SJSA1 (cell line): ENCODE measurements at regions not wholly inside any gene's neighbourhood (a gene's known extent, or its start where the extent isn't known, plus 50 kb on each side); places are given as distances from the start of the nearest gene placed in this dataset.

Experiments
- DNase-seq, 2 experiments: peaks; one replicate each; pipeline ENCODE4 v3.0.0-alpha.2; 2015 to 2020; ENCODE audit warnings: low spot score in 2 of 2, low read depth in 1 of 2
- H3K27ac ChIP-seq: fragments of 250-450 bp; sonication (Bioruptor Pico); 2 replicates; pipeline ENCODE4 v1.5.1; 2020; ENCODE audit warnings: mild to moderate bottlenecking, moderate library complexity
- H3K27me3 ChIP-seq: fragments of 250-450 bp; sonication (Bioruptor Pico); replicated peaks from 2 replicates; pipeline ENCODE4 v1.5.1; 2020; ENCODE audit warnings: mild to moderate bottlenecking, moderate library complexity
- H3K36me3 ChIP-seq: fragments of 250-450 bp; sonication (Bioruptor Pico); 2 replicates; pipeline ENCODE4 v1.5.1; 2020; ENCODE audit warnings: mild to moderate bottlenecking
- H3K4me1 ChIP-seq: fragments of 250-450 bp; sonication (Bioruptor Pico); replicated peaks from 2 replicates; pipeline ENCODE4 v1.6.1; 2021; ENCODE audit warnings: mild to moderate bottlenecking
- H3K4me3 ChIP-seq: fragments of 250-450 bp; sonication (Bioruptor Pico); 2 replicates; pipeline ENCODE4 v1.5.1; 2020; ENCODE audit warnings: mild to moderate bottlenecking
- H3K9me3 ChIP-seq: fragments of 250-450 bp; sonication (Bioruptor Pico); replicated peaks from 2 replicates; pipeline ENCODE4 v1.5.1; 2020; ENCODE audit warnings: mild to moderate bottlenecking

GRCh38 chr19:28492621-28493020 lies 720.3 kb downstream of the UQCRFS1 start:
- H3K9me3 ChIP-seq, result no peaks in the 10 kb centered on the region
- no peak overlapping the region for H3K4me3 ChIP-seq
- H3K27ac ChIP-seq, result no peak overlapping the region
- H3K27me3 ChIP-seq, result no peaks in the 10 kb centered on the region
- H3K4me1 ChIP-seq, result no peaks in the 10 kb centered on the region
- no peaks in the 10 kb centered on the region for H3K36me3 ChIP-seq
- DNase-seq, result no peak

- Histone ChIP-seq H3K27ac (no peak overlapping the region), H3K9me3 (no peaks in the 10 kb centered on the region), H3K36me3 (no peaks in the 10 kb centered on the region), H3K4me1 (no peaks in the 10 kb centered on the region), H3K27me3 (no peaks in the 10 kb centered on the region), H3K4me3 (no peak overlapping the region)
- no peak for DNase-seq
Observed at GRCh38 chr19:28492201-28492600, 720.8 kb downstream of the UQCRFS1 start.

GRCh38 chr19:28489776-28490175 lies 723.2 kb downstream of the UQCRFS1 start:
- H3K9me3 ChIP-seq, result no peaks in the 10 kb centered on the region
- H3K4me1 ChIP-seq, result no peaks in the 10 kb centered on the region
- H3K4me3 ChIP-seq, result no peak overlapping the region
- H3K36me3 ChIP-seq, result no peaks in the 10 kb centered on the region
- H3K27ac ChIP-seq, result no peak overlapping the region
- DNase-seq, result no peak
- H3K27me3 ChIP-seq, result no peaks in the 10 kb centered on the region

DNA sequence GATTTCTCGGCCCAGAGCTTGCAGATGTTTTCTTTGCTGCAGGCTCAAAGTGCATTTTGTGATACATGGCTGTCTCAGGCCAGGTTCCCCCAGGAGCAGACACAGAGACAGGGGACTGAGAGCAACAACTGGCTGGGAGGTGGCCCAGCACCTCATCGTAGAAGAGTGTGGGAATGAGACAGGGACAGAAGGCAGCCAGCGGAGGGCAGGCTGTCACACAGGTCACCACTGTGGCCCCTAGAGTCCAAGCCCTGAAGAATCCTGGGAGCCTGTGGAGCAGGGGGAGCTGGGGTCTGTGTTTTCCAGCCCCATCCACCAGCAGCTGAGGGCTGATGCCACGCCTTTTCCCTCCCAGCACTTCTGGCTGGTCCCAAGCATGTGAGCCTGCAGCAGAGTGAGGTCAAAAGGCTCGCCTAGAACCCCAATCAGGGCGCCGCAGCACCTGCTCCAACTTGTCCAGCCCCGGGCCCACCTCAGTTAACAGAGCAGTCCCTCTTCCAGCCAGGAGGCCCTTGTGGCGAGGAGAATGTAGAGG lies 723.8 kb downstream of the UQCRFS1 start:
- H3K4me3 ChIP-seq, result no peak overlapping the region
- DNase-seq, result no peak
- no peaks in the 10 kb centered on the region for H3K36me3 ChIP-seq
- no peaks in the 10 kb centered on the region for H3K9me3 ChIP-seq
- no peaks in the 10 kb centered on the region for H3K4me1 ChIP-seq
- no peaks in the 10 kb centered on the region for H3K27me3 ChIP-seq
- no peak overlapping the region for H3K27ac ChIP-seq

DNA sequence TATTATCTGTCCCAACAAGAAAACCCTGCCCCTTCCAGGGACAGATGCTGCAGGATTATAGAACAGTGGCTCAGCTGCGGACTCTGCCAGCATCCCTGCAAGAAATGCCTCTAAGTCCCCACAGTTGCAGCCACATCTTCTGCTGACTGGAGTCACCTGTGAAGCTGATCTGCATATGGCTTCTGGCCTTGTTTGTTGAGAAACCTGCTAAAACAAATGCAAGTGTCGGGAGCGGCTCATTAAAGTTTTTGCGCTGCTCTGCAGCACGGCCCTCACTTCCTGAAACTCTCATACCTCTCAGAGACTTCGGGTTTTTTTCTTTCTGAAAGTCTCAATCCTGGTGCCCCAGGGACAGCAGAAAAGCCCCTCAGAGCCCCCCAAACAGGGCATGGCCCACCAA lies 725.0 kb downstream of the UQCRFS1 start:
- H3K4me3 ChIP-seq, result no peak overlapping the region
- no peak for DNase-seq
- no peaks in the 10 kb centered on the region for H3K36me3 ChIP-seq
- H3K4me1 ChIP-seq, result no peaks in the 10 kb centered on the region
- H3K27me3 ChIP-seq, result no peaks in the 10 kb centered on the region
- no peaks in the 10 kb centered on the region for H3K9me3 ChIP-seq
- no peak overlapping the region for H3K27ac ChIP-seq

GRCh38 chr19:28486926-28487325 lies 726.0 kb downstream of the UQCRFS1 start:
- Histone ChIP-seq H3K4me3 (no peak overlapping the region), H3K4me1 (no peaks in the 10 kb centered on the region), H3K27me3 (no peaks in the 10 kb centered on the region), H3K36me3 (no peaks in the 10 kb centered on the region), H3K27ac (no peak overlapping the region), H3K9me3 (no peaks in the 10 kb centered on the region)
- DNase-seq, result no peak

DNA sequence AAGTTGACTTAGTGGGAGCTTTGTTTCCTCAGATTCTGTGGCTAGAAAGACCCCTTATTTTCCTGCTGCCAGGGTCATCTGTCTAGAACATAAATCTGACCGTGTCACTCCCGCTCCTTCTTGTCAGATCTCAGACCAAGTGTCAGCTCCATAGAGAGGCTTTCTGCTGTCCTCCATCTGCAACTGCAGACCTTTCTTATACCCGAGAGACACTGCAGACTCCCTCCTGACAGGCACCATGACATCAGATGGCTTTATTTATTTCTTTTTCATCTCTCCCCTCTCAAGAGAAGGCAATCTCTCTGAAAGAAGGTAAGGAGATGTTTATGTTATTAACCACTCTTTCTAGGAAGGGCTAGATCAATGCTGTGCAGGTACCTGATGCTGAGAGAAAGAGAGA lies 726.5 kb downstream of the UQCRFS1 start:
- Histone ChIP-seq H3K4me3 (no peak overlapping the region), H3K4me1 (no peaks in the 10 kb centered on the region), H3K27ac (no peak overlapping the region), H3K9me3 (no peaks in the 10 kb centered on the region), H3K27me3 (no peaks in the 10 kb centered on the region), H3K36me3 (no peaks in the 10 kb centered on the region)
- no peak for DNase-seq

DNA sequence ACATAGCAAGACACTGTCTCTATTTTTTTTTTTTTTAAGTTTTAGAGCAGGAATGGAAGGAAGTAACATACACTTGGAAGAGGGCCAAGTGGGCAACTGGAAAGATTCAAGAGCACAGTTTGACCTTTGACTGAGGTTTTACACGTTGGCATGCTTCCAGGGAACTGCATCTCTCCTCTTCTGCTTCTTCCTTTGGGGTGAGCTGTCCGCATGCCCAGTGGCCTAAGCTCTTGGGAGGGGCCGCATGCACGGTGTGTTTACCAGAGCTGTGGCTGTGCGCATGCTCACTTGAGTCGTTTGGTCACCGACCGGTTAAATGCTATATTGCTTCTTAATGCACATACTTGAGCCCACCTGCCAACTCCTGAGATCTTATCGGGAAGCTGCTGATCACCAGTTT lies 727.7 kb downstream of the UQCRFS1 start:
- DNase-seq, result no peak
- Histone ChIP-seq H3K27me3 (no peaks in the 10 kb centered on the region), H3K4me3 (no peak overlapping the region), H3K27ac (no peak overlapping the region), H3K9me3 (no peaks in the 10 kb centered on the region), H3K4me1 (no peaks in the 10 kb centered on the region), H3K36me3 (no peaks in the 10 kb centered on the region)

GRCh38 chr19:28483197-28483596 lies 729.8 kb downstream of the UQCRFS1 start:
- Histone ChIP-seq H3K4me1 (no peaks in the 10 kb centered on the region), H3K27ac (no peak overlapping the region), H3K36me3 (no peaks in the 10 kb centered on the region), H3K9me3 (no peaks in the 10 kb centered on the region), H3K27me3 (no peaks in the 10 kb centered on the region), H3K4me3 (no peak overlapping the region)
- DNase-seq, result no peak

GRCh38 chr19:28482221-28482620 lies 730.7 kb downstream of the UQCRFS1 start:
- no peaks in the 10 kb centered on the region for H3K36me3 ChIP-seq
- H3K4me3 ChIP-seq, result no peak overlapping the region
- no peaks in the 10 kb centered on the region for H3K9me3 ChIP-seq
- no peaks in the 10 kb centered on the region for H3K4me1 ChIP-seq
- H3K27me3 ChIP-seq, result no peaks in the 10 kb centered on the region
- no peak overlapping the region for H3K27ac ChIP-seq
- DNase-seq, result no peak

- Histone ChIP-seq H3K4me1 (no peaks in the 10 kb centered on the region), H3K4me3 (no peak overlapping the region), H3K27ac (no peak overlapping the region), H3K27me3 (no peaks in the 10 kb centered on the region), H3K9me3 (no peaks in the 10 kb centered on the region), H3K36me3 (no peaks in the 10 kb centered on the region)
- DNase-seq, result no peak
Observed at GRCh38 chr19:28481674-28482073, 731.3 kb downstream of the UQCRFS1 start.

DNA sequence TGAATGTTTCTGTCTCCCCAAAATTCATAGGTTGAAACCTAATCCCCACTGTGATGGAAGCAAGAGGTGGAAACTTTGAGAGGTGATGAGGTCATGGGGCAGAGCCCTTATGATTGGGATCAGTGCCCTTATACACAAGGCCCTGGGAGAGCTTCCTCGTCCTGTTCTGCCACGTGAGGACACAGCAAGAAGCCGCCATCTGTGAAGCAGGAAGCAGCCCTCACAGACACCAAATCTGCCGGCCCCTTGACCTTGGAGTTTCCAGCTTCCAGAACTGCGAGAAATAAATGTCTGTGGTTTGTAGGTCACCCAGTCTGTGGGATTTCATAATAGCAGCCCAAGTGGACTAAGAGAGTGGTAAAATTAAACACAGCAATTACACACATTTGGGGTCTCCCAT lies 737.4 kb downstream of the UQCRFS1 start:
- no peak for DNase-seq

GRCh38 chr19:28472843-28473242 lies 740.1 kb downstream of the UQCRFS1 start:
- H3K27ac ChIP-seq, result no peak overlapping the region
- H3K27me3 ChIP-seq, result no peaks in the 10 kb centered on the region
- H3K9me3 ChIP-seq, result no peaks in the 10 kb centered on the region
- no peak for DNase-seq
- no peak overlapping the region for H3K4me3 ChIP-seq
- H3K36me3 ChIP-seq, result no peaks in the 10 kb centered on the region
- H3K4me1 ChIP-seq, result peaks cover 17% of the 10 kb centered on the region

More for the DNA sequence above, 737.4 kb downstream of the UQCRFS1 start:
- Histone ChIP-seq H3K27ac (no peak overlapping the region), H3K36me3 (no peaks in the 10 kb centered on the region), H3K4me3 (no peak overlapping the region), H3K4me1 (no peaks in the 10 kb centered on the region; the same call in 1 of the 2 replicates), H3K9me3 (no peaks in the 10 kb centered on the region), H3K27me3 (no peaks in the 10 kb centered on the region)

DNA sequence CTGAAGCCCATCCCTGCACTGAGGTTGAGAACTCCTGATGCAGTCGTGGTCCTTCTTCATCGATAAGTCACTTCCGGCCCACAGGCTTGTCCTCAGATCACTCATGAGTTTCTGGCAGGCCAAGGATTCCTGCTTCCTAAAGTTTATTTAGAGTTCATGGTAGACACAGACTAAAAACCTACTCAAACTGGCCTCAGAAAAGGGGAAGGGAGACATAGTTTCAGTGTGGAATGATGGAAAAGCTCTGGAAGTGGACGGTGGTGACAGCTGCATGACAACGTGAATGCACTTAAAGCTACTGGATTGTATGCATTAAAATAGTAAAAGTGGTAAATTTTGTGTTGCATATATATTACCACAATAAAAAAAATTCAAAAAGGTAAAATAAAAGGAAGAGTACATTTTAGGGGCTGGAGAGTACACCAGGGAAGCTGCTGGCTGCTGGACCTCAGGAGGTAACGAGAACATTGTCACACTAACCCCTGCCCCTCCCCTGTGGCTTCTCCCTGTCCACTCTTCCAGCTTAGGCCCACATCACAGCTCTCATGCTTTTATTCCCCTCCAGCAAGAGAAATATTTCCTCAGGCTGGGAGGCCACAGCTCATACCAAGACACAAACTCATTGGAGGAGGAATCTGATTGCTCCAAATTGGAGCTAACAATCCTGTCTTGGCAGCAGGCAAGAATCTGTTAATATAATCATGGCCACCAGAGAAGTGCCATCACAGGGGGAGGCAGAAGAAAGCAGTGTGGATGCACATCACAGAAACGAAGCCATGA lies 741.0 kb downstream of the UQCRFS1 start:
- Histone ChIP-seq H3K27ac (no peak overlapping the region), H3K4me1 (peaks cover 18% of the 10 kb centered on the region), H3K36me3 (no peaks in the 10 kb centered on the region), H3K27me3 (no peaks in the 10 kb centered on the region), H3K4me3 (no peak overlapping the region), H3K9me3 (no peaks in the 10 kb centered on the region)
- peak in 1 of 2 experiments; percentile 3 for DNase-seq

DNA sequence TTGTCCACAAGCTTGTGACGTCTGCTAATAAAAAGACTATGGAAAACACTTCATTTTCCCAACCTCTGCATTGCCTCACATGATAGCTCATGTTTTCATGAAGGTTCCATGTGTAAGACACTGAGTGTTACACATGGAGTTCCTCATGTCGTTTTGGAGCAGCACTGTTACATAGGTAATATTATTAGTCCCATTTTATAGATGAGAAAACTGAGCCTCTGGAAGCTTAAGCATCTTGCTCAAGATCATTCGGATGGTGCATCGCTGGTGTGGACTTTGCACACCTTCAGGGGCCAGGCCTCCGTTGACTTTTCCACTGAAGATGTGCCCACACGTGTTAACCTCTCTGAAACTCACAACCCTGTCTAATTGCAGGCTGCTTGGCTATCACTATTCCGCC lies 743.4 kb downstream of the UQCRFS1 start:
- no peak for DNase-seq
- no peaks in the 10 kb centered on the region for H3K36me3 ChIP-seq
- H3K9me3 ChIP-seq, result no peaks in the 10 kb centered on the region; the same call in 1 of the 2 replicates
- no peak overlapping the region for H3K4me3 ChIP-seq
- no peak overlapping the region for H3K27ac ChIP-seq
- H3K27me3 ChIP-seq, result no peaks in the 10 kb centered on the region
- peaks cover 25% of the 10 kb centered on the region for H3K4me1 ChIP-seq
